ENCODE measurements at regions not wholly inside any gene's neighbourhood (a gene's known extent, or its start where the extent isn't known, plus 50 kb on each side); places are given as distances from the start of the nearest gene placed in this dataset.

DNA sequence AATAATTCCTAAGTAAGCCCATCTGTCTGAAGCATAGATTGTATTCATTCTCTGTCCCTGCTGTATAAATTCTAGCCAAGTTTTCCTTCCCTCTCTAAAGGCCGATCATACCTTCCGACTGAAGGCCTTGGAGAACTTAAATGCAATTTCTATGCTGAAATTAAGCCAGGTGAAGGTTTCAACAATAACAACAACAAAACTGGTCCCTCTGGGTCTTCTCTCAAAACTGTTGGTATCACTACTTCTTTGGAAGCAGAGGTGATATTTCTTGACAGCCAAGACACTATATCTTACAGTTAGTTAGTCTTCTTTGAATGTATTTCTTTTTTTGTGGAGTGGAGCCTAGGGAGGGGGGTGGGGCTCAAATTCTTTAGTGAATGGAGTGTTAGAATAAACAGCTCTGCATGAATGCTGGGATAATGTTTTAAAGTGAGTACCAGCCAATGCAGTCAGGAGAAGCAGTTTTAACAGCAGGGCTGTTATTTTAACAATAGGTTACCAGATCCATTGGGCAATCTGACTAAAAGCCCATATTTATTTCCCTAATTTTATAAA lies 508.9 kb downstream of the EBF1 start (continued):
- TF ChIP-seq KIAA2018 (CRISPR knock-in tag; IDR thresholded peaks at IDR 0.05; ENCODE audit: borderline replicate concordance) (no peak), SETDB1 (CRISPR knock-in tag; IDR thresholded peaks at IDR 0.05; ENCODE audit: borderline replicate concordance) (no peak), ZNF329 (CRISPR knock-in tag; IDR thresholded peaks at IDR 0.05; ENCODE audit: low read depth) (no peak), MAFF (IDR thresholded peaks at IDR 0.05; ENCODE audit: low read depth, low read length) (no peak), CAMTA2 (CRISPR knock-in tag; IDR thresholded peaks at IDR 0.05; ENCODE audit: borderline replicate concordance) (no peak), ZNF207 (IDR thresholded peaks at IDR 0.05; ENCODE audit: borderline replicate concordance) (no peak), ZNF678 (CRISPR knock-in tag; IDR thresholded peaks at IDR 0.05) (no peak)
